NB4 (cell line): ENCODE measurements at regions not wholly inside any gene's neighbourhood (a gene's known extent, or its start where the extent isn't known, plus 50 kb on each side); places are given as distances from the start of the nearest gene placed in this dataset.

Source experiments
- POLR2A ChIP-seq: IDR thresholded peaks from 2 replicates; pipeline ENCODE4 v1.6.1; 2011; ENCODE audit warnings: mild to moderate bottlenecking; ENCODE audit not compliant: insufficient read length; ENCODE audit errors: extremely low read depth
- TF ChIP-seq, protein P1 (sequence below): IDR thresholded peaks from one replicate; pipeline ENCODE4 v1.5.1; 2012; ENCODE audit warnings: low read depth, low read length
- TF ChIP-seq, protein P2 (sequence below): IDR thresholded peaks from 2 replicates; pipeline ENCODE4 v1.6.1; 2011; ENCODE audit warnings: low read depth, low read length

DNA sequence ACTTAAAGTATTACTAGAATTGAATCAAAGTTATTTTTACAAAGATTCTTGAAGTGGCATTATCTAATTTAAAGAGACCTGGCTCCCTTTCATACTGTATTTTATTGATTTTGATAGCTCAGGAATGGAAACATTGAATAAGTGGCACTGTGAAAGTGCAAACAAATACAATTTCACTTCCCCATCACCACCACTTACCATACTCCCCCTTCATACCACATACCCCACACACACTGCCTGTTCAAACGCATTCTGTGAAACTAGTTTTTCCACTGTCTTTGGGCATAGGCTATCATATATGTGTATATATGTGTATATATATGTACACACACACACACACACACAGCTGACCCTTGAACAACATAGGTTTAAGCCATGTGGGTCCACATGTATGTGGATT is 62.1 kb upstream of the ATG10 start:
- TF ChIP-seq, protein P1, sequence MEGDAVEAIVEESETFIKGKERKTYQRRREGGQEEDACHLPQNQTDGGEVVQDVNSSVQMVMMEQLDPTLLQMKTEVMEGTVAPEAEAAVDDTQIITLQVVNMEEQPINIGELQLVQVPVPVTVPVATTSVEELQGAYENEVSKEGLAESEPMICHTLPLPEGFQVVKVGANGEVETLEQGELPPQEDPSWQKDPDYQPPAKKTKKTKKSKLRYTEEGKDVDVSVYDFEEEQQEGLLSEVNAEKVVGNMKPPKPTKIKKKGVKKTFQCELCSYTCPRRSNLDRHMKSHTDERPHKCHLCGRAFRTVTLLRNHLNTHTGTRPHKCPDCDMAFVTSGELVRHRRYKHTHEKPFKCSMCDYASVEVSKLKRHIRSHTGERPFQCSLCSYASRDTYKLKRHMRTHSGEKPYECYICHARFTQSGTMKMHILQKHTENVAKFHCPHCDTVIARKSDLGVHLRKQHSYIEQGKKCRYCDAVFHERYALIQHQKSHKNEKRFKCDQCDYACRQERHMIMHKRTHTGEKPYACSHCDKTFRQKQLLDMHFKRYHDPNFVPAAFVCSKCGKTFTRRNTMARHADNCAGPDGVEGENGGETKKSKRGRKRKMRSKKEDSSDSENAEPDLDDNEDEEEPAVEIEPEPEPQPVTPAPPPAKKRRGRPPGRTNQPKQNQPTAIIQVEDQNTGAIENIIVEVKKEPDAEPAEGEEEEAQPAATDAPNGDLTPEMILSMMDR: no peak
- TF ChIP-seq POLR2A: no peak
- TF ChIP-seq, protein P2, sequence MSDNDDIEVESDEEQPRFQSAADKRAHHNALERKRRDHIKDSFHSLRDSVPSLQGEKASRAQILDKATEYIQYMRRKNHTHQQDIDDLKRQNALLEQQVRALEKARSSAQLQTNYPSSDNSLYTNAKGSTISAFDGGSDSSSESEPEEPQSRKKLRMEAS: no peak
